HL-60 (cell line): ENCODE measurements at regions not wholly inside any gene's neighbourhood (a gene's known extent, or its start where the extent isn't known, plus 50 kb on each side); places are given as distances from the start of the nearest gene placed in this dataset.
"Not testable (repeated sequence)": the region's sequence is repeated elsewhere in the genome, so short reads cannot be mapped to it uniquely, and the experiment has no call there.

Experiments used
- DNase-seq, 2 experiments: peaks; one replicate each; pipeline ENCODE4 v3.0.0-alpha.2; 2010 to 2020; ENCODE audit warnings: low read depth in 1 of 2, low spot score in 1 of 2
- H3K27ac ChIP-seq: fragments of 250-450 bp; sonication (Bioruptor Pico); replicated peaks from 2 replicates; pipeline ENCODE4 v1.5.1; 2020; ENCODE audit warnings: mild to moderate bottlenecking, moderate library complexity
- H3K27me3 ChIP-seq: fragments of 250-450 bp; sonication (Bioruptor Pico); 2 replicates; pipeline ENCODE4 v1.5.1; 2021; ENCODE audit warnings: mild to moderate bottlenecking, moderate library complexity; ENCODE audit not compliant: insufficient read depth, poor library complexity, severe bottlenecking
- H3K4me3 ChIP-seq: replicated peaks from 2 replicates; pipeline ENCODE4 v1.5.1; 2011; ENCODE audit warnings: mild to moderate bottlenecking, control low read depth, low read length; ENCODE audit not compliant: insufficient read depth
- CTCF ChIP-seq: IDR thresholded peaks from one replicate; pipeline ENCODE4 v1.5.1; 2011; ENCODE audit warnings: low read length, control low read depth, inconsistent platforms; ENCODE audit not compliant: insufficient read depth
- GABPA ChIP-seq: IDR thresholded peaks from 2 replicates; pipeline ENCODE4 v1.6.1; 2012; ENCODE audit warnings: low read depth
- POLR2AphosphoS5 ChIP-seq: IDR thresholded peaks from 2 replicates; pipeline ENCODE4 v1.6.1; 2012; ENCODE audit warnings: low read depth
- REST ChIP-seq: IDR thresholded peaks from 2 replicates; pipeline ENCODE4 v1.6.1; 2012; ENCODE audit warnings: low read depth; ENCODE audit not compliant: insufficient replicate concordance
- SPI1 ChIP-seq: IDR thresholded peaks from 2 replicates; pipeline ENCODE4 v1.6.1; 2012; ENCODE audit warnings: low read depth, mild to moderate bottlenecking, borderline replicate concordance

- no peak overlapping the region for H3K4me3 ChIP-seq
- TF ChIP-seq REST (no peak), GABPA (no peak), POLR2AphosphoS5 (no peak), CTCF (no peak), SPI1 (no peak)
- no peaks in the 10 kb centered on the region for H3K27me3 ChIP-seq
- no peak for DNase-seq
- no peak overlapping the region for H3K27ac ChIP-seq
Observed at GRCh38 chr5:68689010-68689409, 404.8 kb upstream of the SLC30A5 start.

GRCh38 chr5:68691874-68692273 is 401.9 kb upstream of the SLC30A5 start:
- DNase-seq, H3K27ac ChIP-seq, H3K27me3 ChIP-seq, H3K4me3 ChIP-seq: not testable (repeated sequence)

GRCh38 chr5:68698025-68698940 is 395.5 kb upstream of the SLC30A5 start:
- Histone ChIP-seq H3K4me3 (no peak overlapping the region), H3K27me3 (no peaks in the 10 kb centered on the region), H3K27ac (no peak overlapping the region)
- DNase-seq, result no peak
- TF ChIP-seq CTCF (no peak), REST (no peak), GABPA (no peak), POLR2AphosphoS5 (no peak), SPI1 (no peak)

GRCh38 chr5:68699966-68700365 is 393.8 kb upstream of the SLC30A5 start:
- DNase-seq, result no peak
- Histone ChIP-seq H3K4me3 (no peak overlapping the region), H3K27me3 (no peaks in the 10 kb centered on the region), H3K27ac (no peak overlapping the region)
- no peak for TF ChIP-seq CTCF
- no peak for TF ChIP-seq GABPA
- TF ChIP-seq POLR2AphosphoS5, result no peak
